NAMALWA (cell line): ENCODE measurements at regions not wholly inside any gene's neighbourhood (a gene's known extent, or its start where the extent isn't known, plus 50 kb on each side); places are given as distances from the start of the nearest gene placed in this dataset.
"Not testable (repeated sequence)": the region's sequence is repeated elsewhere in the genome, so short reads cannot be mapped to it uniquely, and the experiment has no call there.

ENCODE experiments used
- DNase-seq: peaks from one replicate; pipeline ENCODE4 v3.0.0-alpha.2; 2015; ENCODE audit warnings: low spot score

DNA sequence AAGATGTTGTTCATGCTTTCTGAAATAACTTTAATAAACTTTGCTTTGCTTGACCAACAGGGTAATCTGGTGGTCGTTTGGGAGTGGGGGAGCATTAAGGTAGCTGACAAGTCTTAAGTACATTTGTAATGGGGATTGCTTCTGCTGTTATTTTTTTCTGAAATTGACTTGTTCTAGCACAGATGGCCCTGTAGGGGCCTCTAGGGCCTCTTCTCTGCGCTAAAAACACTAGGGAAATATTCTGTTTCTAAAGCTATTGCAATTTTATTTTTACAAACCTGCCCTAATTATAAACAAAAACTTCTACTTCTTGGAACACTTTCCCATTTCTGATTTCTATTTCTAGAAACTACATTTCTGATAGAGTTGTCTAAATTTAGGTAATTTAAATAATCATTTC lies 191.3 kb upstream of the KCNJ3 start:
- peak; percentile 38 for DNase-seq

- no peak for DNase-seq
Observed at GRCh38 chr2:154518872-154519271, 179.6 kb upstream of the KCNJ3 start.

DNA sequence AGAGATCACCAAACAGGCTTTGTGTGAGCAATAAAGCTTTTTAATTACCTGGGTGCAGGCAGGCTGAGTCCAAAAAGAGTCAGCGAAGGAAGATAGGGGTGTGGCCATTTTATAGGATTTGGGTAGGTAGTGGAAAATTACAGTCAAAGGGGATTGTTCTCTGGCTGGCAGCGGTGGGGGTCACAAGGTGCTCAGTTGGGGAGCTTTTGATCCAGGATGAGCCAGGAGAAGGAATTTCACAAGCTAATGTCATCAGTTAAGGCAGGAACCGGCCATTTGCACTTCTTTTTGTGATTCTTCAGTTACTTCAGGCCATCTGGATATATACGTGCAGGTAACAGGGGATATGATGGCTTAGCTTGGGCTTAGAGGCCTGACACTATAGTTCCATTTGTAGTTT lies 177.5 kb upstream of the KCNJ3 start:
- not testable (repeated sequence) for DNase-seq

- no peak for DNase-seq
Observed at GRCh38 chr2:154526234-154526633, 172.3 kb upstream of the KCNJ3 start.

GRCh38 chr2:154527962-154528361 lies 170.5 kb upstream of the KCNJ3 start:
- no peak for DNase-seq

DNA sequence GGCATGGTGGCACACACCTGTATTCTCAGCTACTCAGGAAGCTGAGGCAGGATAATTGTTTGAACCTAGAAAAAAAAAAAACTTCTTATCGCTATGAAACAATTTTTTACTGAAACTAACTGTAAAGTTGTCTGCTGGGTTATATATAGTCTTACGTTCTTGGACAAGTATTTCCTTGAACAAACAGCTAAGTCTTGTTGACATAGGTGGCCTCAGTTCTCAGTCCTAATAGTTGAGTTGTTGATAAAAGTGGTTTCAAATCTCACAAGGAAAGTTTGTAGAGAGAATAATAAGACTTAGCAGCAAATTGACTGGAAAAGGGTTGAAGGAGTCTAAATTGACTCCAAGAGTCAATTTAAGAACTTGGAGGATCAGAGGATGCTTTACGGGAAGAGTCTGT lies 166.5 kb upstream of the KCNJ3 start:
- DNase-seq: no peak

DNA sequence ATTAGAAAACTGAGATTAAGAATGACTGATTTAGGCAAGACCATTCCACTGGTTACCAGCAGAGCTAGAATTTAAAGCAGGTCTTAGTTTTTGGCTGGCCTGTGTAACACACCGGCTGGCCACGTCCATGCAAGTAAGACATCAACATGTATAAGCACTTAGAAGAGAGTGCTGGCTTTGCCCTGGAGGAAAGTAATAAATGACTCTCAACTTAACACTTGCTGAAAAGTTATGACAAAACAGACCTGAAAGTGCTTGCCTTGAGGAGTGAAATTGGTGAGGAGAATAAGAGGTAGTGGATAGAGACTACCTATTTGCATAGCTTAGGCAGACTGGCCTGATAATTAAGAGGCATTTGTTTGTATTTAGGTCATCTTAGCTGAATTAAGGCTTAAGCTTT lies 165.7 kb upstream of the KCNJ3 start:
- DNase-seq: no peak

GRCh38 chr2:154533300-154533940 lies 165.1 kb upstream of the KCNJ3 start:
- DNase-seq: no peak

DNA sequence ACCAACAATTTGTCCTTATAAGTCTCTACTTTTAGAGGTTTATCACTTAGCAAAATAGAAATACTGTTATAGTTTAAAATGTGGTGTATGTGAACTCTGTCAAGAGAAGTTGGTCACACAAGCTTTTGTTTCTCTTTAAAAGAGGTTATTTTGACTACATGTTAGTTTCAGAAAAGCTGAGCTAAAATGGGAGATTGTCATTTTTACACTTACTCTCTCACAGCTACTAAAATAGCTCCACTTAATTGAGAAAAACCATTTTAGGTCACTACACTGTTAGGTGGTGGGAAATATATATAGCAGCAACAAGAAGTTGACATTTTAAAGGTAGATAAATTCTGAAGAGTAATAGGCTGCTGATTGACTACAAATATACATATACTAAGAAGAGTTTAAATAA lies 161.5 kb upstream of the KCNJ3 start:
- DNase-seq: no peak

DNA sequence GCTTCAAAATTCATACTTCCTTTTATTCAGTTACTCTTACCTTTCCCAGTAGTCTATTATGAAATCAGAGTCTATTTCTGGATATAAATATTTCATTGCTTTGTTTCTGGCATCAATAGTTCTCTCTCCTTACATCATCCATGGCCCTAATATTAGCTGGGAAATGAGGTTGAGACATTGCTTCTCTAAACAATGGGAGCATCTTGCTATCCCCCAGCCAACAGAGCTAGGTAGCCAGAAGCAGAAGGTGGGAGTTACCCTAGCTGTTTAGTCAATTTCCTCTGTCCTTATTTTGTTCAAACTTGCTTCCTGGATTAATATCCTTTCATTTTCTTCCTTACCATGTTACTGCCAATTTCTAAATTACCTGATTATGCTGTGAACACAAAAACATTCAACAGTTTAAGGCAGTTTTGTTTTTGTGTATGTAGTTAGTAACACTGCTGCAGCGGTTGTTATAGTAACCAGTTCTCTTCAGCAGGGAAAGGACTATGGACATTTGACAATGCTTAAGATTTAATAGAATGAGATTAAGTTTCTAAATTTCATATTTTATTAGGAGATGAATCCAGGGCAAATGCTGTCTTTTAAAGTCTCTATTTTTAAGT lies 160.5 kb upstream of the KCNJ3 start:
- no peak for DNase-seq

DNA sequence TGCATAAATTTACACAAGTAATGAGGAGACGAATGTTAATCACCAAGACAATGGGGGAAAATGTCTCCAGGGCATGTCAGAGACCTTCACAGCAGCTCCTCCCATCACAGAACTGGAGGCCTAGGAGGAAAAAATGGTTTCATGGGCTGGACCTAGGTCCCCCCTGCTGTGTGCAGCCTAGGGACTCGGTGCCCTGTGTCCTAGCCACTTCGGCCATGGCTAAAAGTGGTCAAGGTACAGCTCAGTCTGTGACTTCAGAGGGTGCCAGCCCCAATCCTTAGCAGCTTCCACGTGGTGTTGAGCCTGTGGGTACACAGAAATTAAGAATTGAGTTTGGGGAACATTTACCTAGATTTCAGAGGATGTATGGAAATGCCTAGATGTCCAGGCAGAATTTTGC lies 152.2 kb upstream of the KCNJ3 start:
- DNase-seq: no peak

GRCh38 chr2:154549869-154550268 lies 148.6 kb upstream of the KCNJ3 start:
- DNase-seq: no peak

GRCh38 chr2:154551649-154552048 lies 146.8 kb upstream of the KCNJ3 start:
- DNase-seq: peak; percentile 8

DNA sequence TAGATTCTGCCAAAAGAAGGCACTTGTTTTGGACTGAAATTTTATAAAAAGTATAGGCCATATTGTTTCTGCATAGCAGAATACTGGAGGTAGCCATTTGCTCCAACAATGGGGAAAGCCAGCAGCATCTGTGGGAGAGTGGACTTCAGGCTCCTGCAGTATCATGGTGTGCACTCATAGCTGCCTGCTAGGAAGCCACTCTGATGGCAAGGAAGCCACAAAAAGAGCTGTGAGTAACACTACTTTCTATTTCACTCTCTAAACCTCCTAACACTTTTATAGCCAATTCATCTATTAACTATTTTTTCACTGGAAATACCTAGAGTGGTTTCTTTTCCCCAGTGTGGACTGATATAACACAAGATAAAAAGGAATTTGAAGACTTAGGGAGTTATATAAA lies 144.4 kb upstream of the KCNJ3 start:
- no peak for DNase-seq

DNA sequence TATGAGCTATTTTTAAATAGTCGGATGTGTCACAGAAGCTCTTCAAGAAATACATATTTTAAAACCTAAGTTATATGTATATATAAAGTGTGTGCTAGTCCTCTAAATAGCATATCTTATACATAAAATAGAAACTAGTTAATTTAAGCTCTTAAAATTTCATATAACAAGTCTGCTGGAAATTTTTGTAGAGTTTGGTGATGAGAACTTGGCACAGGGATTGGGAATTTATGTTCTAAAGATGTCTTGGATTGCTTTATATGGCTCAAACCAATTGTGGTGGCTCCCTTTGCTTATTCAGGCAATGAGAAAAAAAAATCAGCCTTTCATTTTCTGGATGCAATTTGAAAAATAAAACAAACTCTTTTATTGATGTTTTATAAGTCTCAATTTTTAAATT lies 142.8 kb upstream of the KCNJ3 start:
- no peak for DNase-seq

GRCh38 chr2:154556146-154556545 lies 142.3 kb upstream of the KCNJ3 start:
- peak; percentile 4 for DNase-seq

GRCh38 chr2:154556607-154557006 lies 141.9 kb upstream of the KCNJ3 start:
- DNase-seq: no peak

- no peak for DNase-seq
Observed at GRCh38 chr2:154557906-154558305, 140.6 kb upstream of the KCNJ3 start.

GRCh38 chr2:154565433-154565832 lies 133.1 kb upstream of the KCNJ3 start:
- DNase-seq: no peak

GRCh38 chr2:154568413-154568812 lies 130.1 kb upstream of the KCNJ3 start:
- DNase-seq: no peak

DNA sequence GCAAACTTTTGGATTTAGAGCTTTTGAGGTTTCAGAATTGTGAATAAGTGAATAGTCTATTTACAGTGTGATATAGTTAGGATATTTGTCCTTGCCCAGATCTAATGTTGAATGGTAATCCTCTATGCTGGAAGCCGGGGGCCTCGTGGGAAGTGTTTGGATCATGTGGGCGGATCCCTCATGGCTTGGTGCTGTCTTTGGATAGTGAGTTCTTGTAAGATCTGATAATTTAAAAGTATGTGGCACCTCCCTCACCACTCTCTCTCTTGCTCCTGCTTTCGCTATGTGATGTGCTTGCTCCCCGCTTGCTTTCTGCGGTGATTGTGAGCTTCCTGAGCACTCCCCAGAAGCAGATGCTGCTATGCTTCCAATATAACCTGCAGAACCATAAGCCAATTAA lies 128.0 kb upstream of the KCNJ3 start:
- DNase-seq: no peak

- DNase-seq: not testable (repeated sequence)
Observed at GRCh38 chr2:154576699-154577098, 121.8 kb upstream of the KCNJ3 start.

DNA sequence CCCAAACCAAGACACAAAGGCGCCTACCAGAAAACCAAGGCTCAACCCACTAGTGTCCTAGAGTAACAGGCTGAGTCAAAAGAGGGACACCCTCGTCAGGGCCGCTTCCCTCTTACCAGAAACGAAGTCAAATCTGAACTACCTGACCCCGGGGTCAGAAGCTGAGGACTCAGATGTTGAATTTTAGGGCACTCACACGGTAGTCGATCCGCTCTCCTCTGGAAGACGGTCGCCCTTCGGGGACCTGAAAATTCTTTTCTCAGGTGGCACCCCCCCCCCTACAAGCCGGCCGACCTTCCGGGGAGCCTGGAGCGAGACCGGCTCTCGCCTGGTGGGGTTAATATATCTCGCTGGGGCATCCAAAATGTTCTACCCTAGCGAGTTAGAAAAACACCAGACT lies 121.1 kb upstream of the KCNJ3 start:
- no peak for DNase-seq

DNA sequence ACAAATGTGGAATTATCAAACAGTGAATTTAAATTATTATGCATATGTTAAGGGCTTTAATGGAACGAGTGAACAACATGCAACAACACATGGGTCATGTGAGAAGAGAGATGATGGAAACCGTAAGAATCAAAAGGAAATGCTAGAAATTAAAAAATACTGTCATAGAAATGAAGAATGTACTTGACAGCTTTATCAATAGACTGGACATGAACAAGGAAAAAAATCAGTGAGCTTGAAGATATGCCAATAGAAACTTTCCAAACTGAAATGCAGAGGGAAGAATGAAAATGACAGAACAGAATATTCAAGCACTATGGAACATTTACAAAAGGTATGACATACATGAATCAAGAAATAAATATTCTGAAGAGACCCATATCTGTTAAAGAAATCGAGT lies 117.7 kb upstream of the KCNJ3 start:
- DNase-seq: no peak
